OCI-LY7 (cell line): ENCODE measurements at regions not wholly inside any gene's neighbourhood (a gene's known extent, or its start where the extent isn't known, plus 50 kb on each side); places are given as distances from the start of the nearest gene placed in this dataset.

Experiments
- BruUV-seq: library from RNA; stranded (reverse); fragments of 400-500 nt; replicated peaks from 2 replicates; lab custom pipeline; 2021; lab: Mats Ljungman, UMichigan
- CTCF ChIA-PET: fragments of 300-600 bp; sonication (Branson Sonifier 250); formaldehyde crosslinking; loops from one replicate; lab custom pipeline; 2022; ENCODE audit warnings: antibody characterized with exemption; ENCODE audit not compliant: unreplicated experiment; lab: Charles Lee
- POLR2A ChIA-PET: fragments of 300-600 bp; sonication (Branson Sonifier 250); formaldehyde crosslinking; loops from one replicate; lab custom pipeline; 2022; ENCODE audit warnings: antibody characterized with exemption; lab: Charles Lee
- DNase-seq: peaks from one replicate; pipeline ENCODE4 v3.0.0-alpha.2; 2015; ENCODE audit warnings: low spot score
- H2AFZ ChIP-seq: fragments of 200-600 bp; sonication (generic), shearing (Covaris generic); 2 replicates; pipeline ENCODE4 v1.6.1; 2014; ENCODE audit warnings: mild to moderate bottlenecking, antibody characterized with exemption, low read length, moderate library complexity
- H3K27ac ChIP-seq: fragments of 200-600 bp; sonication (generic); 2 replicates; pipeline ENCODE4 v1.5.1; 2014; ENCODE audit warnings: mixed run types, low read depth, mild to moderate bottlenecking, moderate library complexity, low read length, inconsistent platforms; ENCODE audit not compliant: poor library complexity, severe bottlenecking
- H3K36me3 ChIP-seq: fragments of 200-600 bp; sonication (generic); 2 replicates; pipeline ENCODE4 v1.6.1; 2014; ENCODE audit warnings: mild to moderate bottlenecking, antibody characterized with exemption, low read length, moderate library complexity, mixed read lengths; ENCODE audit not compliant: insufficient read depth
- H3K4me1 ChIP-seq: fragments of 200-600 bp; sonication (generic); 2 replicates; pipeline ENCODE4 v1.5.1; 2014; ENCODE audit warnings: mild to moderate bottlenecking, low read length; ENCODE audit not compliant: insufficient read depth, poor library complexity, severe bottlenecking
- H3K4me2 ChIP-seq: fragments of 200-600 bp; sonication (generic); 2 replicates; pipeline ENCODE4 v1.6.1; 2014; ENCODE audit warnings: mild to moderate bottlenecking, low read length
- H3K4me3 ChIP-seq: fragments of 200-600 bp; sonication (generic); 2 replicates; pipeline ENCODE4 v1.5.1; 2014; ENCODE audit warnings: mild to moderate bottlenecking, low read depth, low read length; ENCODE audit not compliant: poor library complexity, severe bottlenecking
- H3K79me2 ChIP-seq: fragments of 200-600 bp; sonication (generic); 2 replicates; pipeline ENCODE4 v1.6.1; 2016; ENCODE audit warnings: low read depth, mild to moderate bottlenecking, low read length, moderate library complexity, mixed read lengths; ENCODE audit not compliant: insufficient read depth
- H3K9me2 ChIP-seq: fragments of 200-600 bp; sonication (generic); 2 replicates; pipeline ENCODE4 v1.6.1; 2016; ENCODE audit warnings: mild to moderate bottlenecking, low read length, mixed read lengths; ENCODE audit not compliant: insufficient read depth
- H3K9me3 ChIP-seq: fragments of 200-600 bp; sonication (generic); 2 replicates; pipeline ENCODE4 v1.6.1; 2014; ENCODE audit warnings: mild to moderate bottlenecking, mixed run types, low read length, mixed read lengths
- H4K20me1 ChIP-seq: fragments of 200-600 bp; sonication (generic); 2 replicates; pipeline ENCODE4 v1.6.1; 2014; ENCODE audit warnings: mild to moderate bottlenecking, antibody characterized with exemption, low read length, moderate library complexity, mixed read lengths; ENCODE audit not compliant: insufficient read depth
- CTCF ChIP-seq: fragments of 200-600 bp; sonication (generic); conservative IDR thresholded peaks from 2 replicates; pipeline ENCODE4 v1.5.1; 2014; ENCODE audit warnings: mild to moderate bottlenecking, antibody characterized with exemption, low read length, moderate library complexity, mixed read lengths
- EZH2phosphoT487 ChIP-seq: fragments of 200-600 bp; sonication (generic); IDR thresholded peaks from 2 replicates; pipeline ENCODE4 v1.6.1; 2018; ENCODE audit warnings: low read depth, borderline replicate concordance, mild to moderate bottlenecking, mixed run types, antibody characterized with exemption, low read length, moderate library complexity, mixed read lengths
- intact Hi-C: fragments of 100-400 bp; cut with micrococcal nuclease; formaldehyde crosslinking; loops from one replicate; pipeline ENCODE4 v1.10.0; 2022; ENCODE audit not compliant: unreplicated experiment

- Histone ChIP-seq H3K4me2 (no peak overlapping the region), H3K79me2 (no peaks in the 10 kb centered on the region), H3K36me3 (no peaks in the 10 kb centered on the region), H4K20me1 (no peaks in the 10 kb centered on the region), H2AFZ (no peak overlapping the region), H3K9me2 (no peaks in the 10 kb centered on the region), H3K27ac (no peak overlapping the region), H3K4me1 (peaks cover 28% of the 10 kb centered on the region), H3K4me3 (no peak overlapping the region), H3K9me3 (no peaks in the 10 kb centered on the region)
- ChIA-PET CTCF (no interaction called here), POLR2A (interaction anchor here (0.6 to 1.5 kb wide), 2 partner anchors 11 to 50 kb away, joined by 3 read pairs; no protein-coding TSS in a partner anchor)
- intact Hi-C loops: no loop called here
- DNase-seq: no peak
- no TSS peak for BruUV-seq
- TF ChIP-seq CTCF (no peak), EZH2phosphoT487 (no peak)
These were observed 119.4 kb downstream of the SIPA1L2 start for GRCh38 chr1:232510367-232511110.

DNA sequence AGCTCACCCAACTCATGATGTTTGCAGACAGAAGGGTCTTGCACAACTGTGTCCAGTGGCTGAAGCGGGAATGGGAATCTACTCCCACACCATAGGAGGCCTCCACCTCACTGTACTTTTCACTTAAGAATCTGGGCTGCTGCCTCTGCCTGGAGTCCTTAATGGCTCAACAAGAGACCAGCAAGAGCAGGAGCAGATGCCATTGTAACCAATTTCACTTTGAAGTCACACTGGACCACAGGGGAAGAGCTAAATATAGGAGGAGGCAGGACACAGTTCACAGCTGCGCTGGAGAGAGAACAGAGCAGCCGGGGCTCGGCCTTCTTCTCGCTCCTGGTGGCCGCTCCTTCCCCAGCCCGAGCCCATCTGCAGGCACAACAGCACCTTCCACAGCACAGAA is 120.4 kb downstream of the SIPA1L2 start:
- no TSS peak for BruUV-seq
- intact Hi-C loops: no loop called here
- no peaks in the 10 kb centered on the region for H3K9me2 ChIP-seq
- no peaks in the 10 kb centered on the region for H3K79me2 ChIP-seq
- H3K9me3 ChIP-seq: no peaks in the 10 kb centered on the region
- H3K4me3 ChIP-seq: no peak overlapping the region
- no peak overlapping the region for H2AFZ ChIP-seq
- no peak overlapping the region for H3K4me2 ChIP-seq
- no peak overlapping the region for H3K27ac ChIP-seq
- H3K36me3 ChIP-seq: no peaks in the 10 kb centered on the region
- DNase-seq: no peak
- ChIA-PET CTCF (no interaction called here), POLR2A (interaction anchor here (1.5 to 1.7 kb wide), 2 partner anchors 9 to 10 kb away, joined by 3 to 4 read pairs; no protein-coding TSS in a partner anchor)
- TF ChIP-seq CTCF (no peak), EZH2phosphoT487 (no peak)
- no peaks in the 10 kb centered on the region for H4K20me1 ChIP-seq
- peaks cover 28% of the 10 kb centered on the region for H3K4me1 ChIP-seq

GRCh38 chr1:232508130-232508701 is 121.7 kb downstream of the SIPA1L2 start:
- Histone ChIP-seq H2AFZ (no peak overlapping the region), H3K9me3 (no peaks in the 10 kb centered on the region), H3K4me1 (peaks cover 37% of the 10 kb centered on the region), H3K4me2 (no peak overlapping the region), H3K9me2 (no peaks in the 10 kb centered on the region), H4K20me1 (no peaks in the 10 kb centered on the region), H3K27ac (no peak overlapping the region), H3K79me2 (no peaks in the 10 kb centered on the region), H3K4me3 (no peak overlapping the region), H3K36me3 (no peaks in the 10 kb centered on the region)
- ChIA-PET CTCF (no interaction called here), POLR2A (interaction anchor here (0.8 to 1.7 kb wide), 2 partner anchors 11 to 914 kb away, joined by 3 to 4 read pairs; no protein-coding TSS in a partner anchor)
- DNase-seq: no peak
- TF ChIP-seq CTCF (0 out of 2 replicates have a peak, but pooled peaks have one; percentile 14), EZH2phosphoT487 (no peak)
- no TSS peak for BruUV-seq
- intact Hi-C loops: no loop called here
